ENCODE measurements at regions not wholly inside any gene's neighbourhood (a gene's known extent, or its start where the extent isn't known, plus 50 kb on each side); places are given as distances from the start of the nearest gene placed in this dataset.

- H4K8ac ChIP-seq (replicated peaks; ENCODE audit: insufficient read length, low read depth, low read length): no peak overlapping the region
- Mint-ChIP-seq H3K27ac (no peak overlapping the region), H3K27me3 (ENCODE audit: low read depth) (no peaks in the 10 kb centered on the region), H3K36me3 (ENCODE audit: insufficient read depth in 1 of 3, low read depth in 3 of 3) (no peaks in the 10 kb centered on the region), H3K9me3 (no peaks in the 10 kb centered on the region), H3K4me1 (no peaks in the 10 kb centered on the region), H3K4me3 (no peak overlapping the region)
- WGBS (ENCODE audit: extremely low coverage, insufficient read length, low lambda C conversion rate): no CpG with 5 or more reads among the region's 1 CpG
- no peak overlapping the region for H3K18ac ChIP-seq (ENCODE audit: insufficient read length, low read depth, low read length)
- H3T11ph ChIP-seq (ENCODE audit: low read length): no peak overlapping the region
- H2AK5ac ChIP-seq (ENCODE audit: insufficient read length, low read length): no peak overlapping the region
- no peak overlapping the region for H2BK120ac ChIP-seq (ENCODE audit: low read depth, low read length, poor library complexity, severe bottlenecking)
- no peak for DNase-seq
- no peak overlapping the region for H3K4ac ChIP-seq (ENCODE audit: low read depth, low read length)
- no peak overlapping the region for H4K91ac ChIP-seq (ENCODE audit: insufficient read length, low read depth, low read length)
- H3K23ac ChIP-seq (ENCODE audit: insufficient read length, low read depth, low read length): no peak overlapping the region
- no peak overlapping the region for H3K27ac ChIP-seq (ENCODE audit: insufficient read length, low read depth, low read length)
- no peak overlapping the region for H3K4me2 ChIP-seq (ENCODE audit: insufficient read depth, insufficient read length, low read length)
- H2AFZ ChIP-seq (ENCODE audit: low read length): no peak overlapping the region
- no peak overlapping the region for H3K9ac ChIP-seq (ENCODE audit: extremely low read depth, insufficient read length, low read length)
- no peak overlapping the region for H4K5ac ChIP-seq (ENCODE audit: insufficient read length, low read depth, low read length)
- no peak overlapping the region for H3K14ac ChIP-seq (ENCODE audit: insufficient read depth, low read length)
- H2BK20ac ChIP-seq (ENCODE audit: low read depth, low read length, poor library complexity, severe bottlenecking): no peak overlapping the region
- H4K20me1 ChIP-seq (ENCODE audit: control insufficient read depth, insufficient read depth, insufficient read length): no peaks in the 10 kb centered on the region
- no peaks in the 10 kb centered on the region for H3K27me3 ChIP-seq (ENCODE audit: insufficient read depth, low read length)
- H3K56ac ChIP-seq (ENCODE audit: insufficient read length, low read depth, low read length): no peak overlapping the region
- no peak overlapping the region for H2BK15ac ChIP-seq (ENCODE audit: low read depth, low read length)
- no peak for TF ChIP-seq CTCF (conservative IDR thresholded peaks at IDR 0.05)
- H2BK5ac ChIP-seq (ENCODE audit: insufficient read length, low read length): no peak overlapping the region
- no peaks in the 10 kb centered on the region for H3K4me1 ChIP-seq (ENCODE audit: insufficient read depth, low read length)
- H2BK12ac ChIP-seq (ENCODE audit: insufficient read length, low read depth, low read length): no peak overlapping the region
- H3K79me2 ChIP-seq (ENCODE audit: insufficient read depth, low read length): no peaks in the 10 kb centered on the region
- H3K23me2 ChIP-seq (ENCODE audit: insufficient read length, low read depth, low read length, poor library complexity, severe bottlenecking): no peaks in the 10 kb centered on the region
- H3K9me3 ChIP-seq (ENCODE audit: control insufficient read depth, low read depth, low read length): no peaks in the 10 kb centered on the region
- no peaks in the 10 kb centered on the region for H3K79me1 ChIP-seq (ENCODE audit: insufficient read depth, low read depth, low read length, poor library complexity, severe bottlenecking)
These were observed 400.7 kb downstream of the TMEM135 start for GRCh38 chr11:87438416-87438815.

Data from H9 (cell line).